GM10248 (cell line): ENCODE measurements at regions not wholly inside any gene's neighbourhood (a gene's known extent, or its start where the extent isn't known, plus 50 kb on each side); places are given as distances from the start of the nearest gene placed in this dataset.
"Not testable (repeated sequence)": the region's sequence is repeated elsewhere in the genome, so short reads cannot be mapped to it uniquely, and the experiment has no call there.

Experiments
- CTCF ChIA-PET: fragments of 300-600 bp; sonication (Branson Sonifier 250); formaldehyde crosslinking; extraction: SDS; loops from one replicate; lab custom pipeline; 2021; ENCODE audit warnings: antibody characterized with exemption; lab: Yijun Ruan, JAX
- POLR2A ChIA-PET: fragments of 350-650 bp; sonication (Branson Sonifier 250); formaldehyde crosslinking; extraction: SDS; loops from one replicate; lab custom pipeline; 2020; ENCODE audit warnings: antibody characterized with exemption; lab: Yijun Ruan, JAX
- DNase-seq: peaks from one replicate; pipeline ENCODE4 v3.0.0; 2012; ENCODE audit errors: extremely low spot score
- CTCF ChIP-seq: IDR thresholded peaks from 2 replicates; pipeline ENCODE4 v1.5.1; 2012; ENCODE audit warnings: mild to moderate bottlenecking, low read depth; ENCODE audit errors: extremely low read depth, missing control alignments, control extremely low read depth

GRCh38 chr16:86951041-86951822 lies 366.0 kb downstream of the C16orf95 start:
- ChIA-PET CTCF (no interaction called here), POLR2A (no interaction called here)
- no peak for DNase-seq
- no peak for TF ChIP-seq CTCF

GRCh38 chr16:86951831-86952598 lies 365.2 kb downstream of the C16orf95 start:
- ChIA-PET POLR2A (no interaction called here), CTCF (no interaction called here)
- no peak for TF ChIP-seq CTCF
- DNase-seq, result no peak

GRCh38 chr16:86952769-86953168 lies 364.4 kb downstream of the C16orf95 start:
- DNase-seq, result no peak
- POLR2A ChIA-PET, result no interaction called here
- CTCF ChIA-PET, result no interaction called here
- TF ChIP-seq CTCF, result no peak

- ChIA-PET POLR2A (no interaction called here), CTCF (no interaction called here)
- DNase-seq, result no peak
- TF ChIP-seq CTCF, result no peak
These were observed 363.4 kb downstream of the C16orf95 start for GRCh38 chr16:86953631-86954391.

GRCh38 chr16:86955136-86955855 lies 361.9 kb downstream of the C16orf95 start:
- no peak for DNase-seq
- no peak for TF ChIP-seq CTCF
- CTCF ChIA-PET, result no interaction called here
- POLR2A ChIA-PET, result no interaction called here

GRCh38 chr16:86956437-86956836 lies 360.8 kb downstream of the C16orf95 start:
- CTCF ChIA-PET, result interaction anchor here (1.1 to 1.8 kb wide), 2 partner anchors 19 to 106 kb away, joined by 3 read pairs; no protein-coding TSS in a partner anchor
- POLR2A ChIA-PET, result no interaction called here
- TF ChIP-seq CTCF, result no peak
- DNase-seq, result no peak

GRCh38 chr16:86957662-86958198 lies 359.5 kb downstream of the C16orf95 start:
- CTCF ChIA-PET, result interaction anchor here (1.1 to 1.8 kb wide), 2 partner anchors 18 to 105 kb away, joined by 3 read pairs; no protein-coding TSS in a partner anchor
- DNase-seq, POLR2A ChIA-PET: not testable (repeated sequence)
